HG03280 (cell line): ENCODE measurements at regions not wholly inside any gene's neighbourhood (a gene's known extent, or its start where the extent isn't known, plus 50 kb on each side); places are given as distances from the start of the nearest gene placed in this dataset.
"Not testable (repeated sequence)": the region's sequence is repeated elsewhere in the genome, so short reads cannot be mapped to it uniquely, and the experiment has no call there.

Experiments
- ATAC-seq: cut with Tn5 transposase; IDR thresholded peaks from one replicate; pipeline ENCODE4 v1.9.1; 2021; ENCODE audit warnings: mild to moderate bottlenecking, moderate library complexity; ENCODE audit not compliant: unreplicated experiment

- ATAC-seq, result no peak
These were observed 1048.2 kb downstream of the SLC16A7 start for GRCh38 chr12:60644076-60644475.

- no peak for ATAC-seq
These were observed 1071.1 kb downstream of the SLC16A7 start for GRCh38 chr12:60666895-60667294.

- no peak for ATAC-seq
These were observed 1077.1 kb downstream of the SLC16A7 start for GRCh38 chr12:60672949-60673348.

GRCh38 chr12:60684988-60685655 lies 1089.3 kb downstream of the SLC16A7 start:
- no peak for ATAC-seq

GRCh38 chr12:60689137-60689536 lies 1093.3 kb downstream of the SLC16A7 start:
- ATAC-seq, result no peak

GRCh38 chr12:60693019-60693626 lies 1097.3 kb downstream of the SLC16A7 start:
- no peak for ATAC-seq

- no peak for ATAC-seq
These were observed 1108.5 kb downstream of the SLC16A7 start for GRCh38 chr12:60704171-60704914.

GRCh38 chr12:60710246-60710645 lies 1114.4 kb downstream of the SLC16A7 start:
- ATAC-seq, result no peak

GRCh38 chr12:60714141-60714900 lies 1118.5 kb downstream of the SLC16A7 start:
- no peak for ATAC-seq

- no peak for ATAC-seq
These were observed 1128.6 kb downstream of the SLC16A7 start for GRCh38 chr12:60724475-60724874.

- ATAC-seq, result no peak
These were observed 1129.2 kb downstream of the SLC16A7 start for GRCh38 chr12:60724984-60725383.

- no peak for ATAC-seq
These were observed 1156.8 kb downstream of the SLC16A7 start for GRCh38 chr12:60752589-60752988.

- no peak for ATAC-seq
These were observed 1162.4 kb downstream of the SLC16A7 start for GRCh38 chr12:60758224-60758623.

- ATAC-seq, result no peak
These were observed 1165.1 kb downstream of the SLC16A7 start for GRCh38 chr12:60760965-60761364.

GRCh38 chr12:60801166-60801565 lies 1205.3 kb downstream of the SLC16A7 start:
- not testable (repeated sequence) for ATAC-seq

- ATAC-seq, result no peak
These were observed 1207.3 kb downstream of the SLC16A7 start for GRCh38 chr12:60803147-60803546.

- ATAC-seq, result no peak
These were observed 1209.5 kb downstream of the SLC16A7 start for GRCh38 chr12:60805364-60805763.

- ATAC-seq, result no peak
These were observed 1224.0 kb downstream of the SLC16A7 start for GRCh38 chr12:60819794-60820193.

GRCh38 chr12:60822580-60822979 lies 1226.8 kb downstream of the SLC16A7 start:
- no peak for ATAC-seq

GRCh38 chr12:60830381-60830780 lies 1234.6 kb downstream of the SLC16A7 start:
- ATAC-seq, result no peak

- ATAC-seq, result no peak
These were observed 1236.5 kb downstream of the SLC16A7 start for GRCh38 chr12:60832290-60832689.
